ENCODE measurements at regions not wholly inside any gene's neighbourhood (a gene's known extent, or its start where the extent isn't known, plus 50 kb on each side); places are given as distances from the start of the nearest gene placed in this dataset.

- TF ChIP-seq ZNF136 (CRISPR knock-in tag; IDR thresholded peaks at IDR 0.05; ENCODE audit: low read depth) (no peak), TMF1 (CRISPR knock-in tag; IDR thresholded peaks at IDR 0.05; ENCODE audit: low read depth) (no peak), MXD3 (CRISPR knock-in tag; IDR thresholded peaks at IDR 0.05) (no peak)
These were observed 113.6 kb downstream of the RFX6 start (continued) for GRCh38 chr6:116990679-116991078.

- DNase-seq (ENCODE audit: low spot score), result no peak
- H3K4me2 ChIP-seq (ENCODE audit: low read depth, low read length), result no peak overlapping the region
- H4K20me1 ChIP-seq (ENCODE audit: insufficient read depth, low read length), result no peaks in the 10 kb centered on the region
- no peak for FAIRE-seq
- no peaks in the 10 kb centered on the region for H3K79me2 ChIP-seq (ENCODE audit: insufficient read depth, low read length)
- H3K27ac ChIP-seq (ENCODE audit: extremely low read length, insufficient read depth, low read length), result no peak overlapping the region
- no peak overlapping the region for H2AFZ ChIP-seq (ENCODE audit: low read length)
- H3K9ac ChIP-seq (ENCODE audit: insufficient read depth, low read depth, low read length), result no peak overlapping the region
- in situ Hi-C loops (cut with HindIII; ENCODE audit: extremely low pct_ligation_motif_present, low pct_unique_long_range_greater_than_20kb) (no loop called here), intact Hi-C loops (cut with micrococcal nuclease; ENCODE audit: unreplicated experiment) (no loop called here)
- no peaks in the 10 kb centered on the region for H3K36me3 ChIP-seq (replicated peaks in 1 of 2; ENCODE audit: control insufficient read depth in 1 of 2, insufficient read depth in 2 of 2, low read length in 2 of 2)
- BruUV-seq (replicated peaks), result no TSS peak
- peaks cover 7% of the 10 kb centered on the region; the same call in 1 of the 2 replicates for H3K9me3 ChIP-seq (ENCODE audit: low read length)
- no peak for ATAC-seq
- no peaks in the 10 kb centered on the region for H3K4me1 ChIP-seq (ENCODE audit: insufficient read depth, low read length)
- ChIA-PET POLR2A (no interaction called here), CTCF (ENCODE audit: low intra/inter-chr PET ratio, low total read pairs) (no interaction called here)
- no peaks in the 10 kb centered on the region for H3K27me3 ChIP-seq (ENCODE audit: control insufficient read depth in 1 of 2, insufficient read depth in 2 of 2, low read length in 2 of 2)
- no peak overlapping the region for H3K4me3 ChIP-seq (replicated peaks in 1 of 3; ENCODE audit: insufficient read depth in 1 of 3, low read depth in 2 of 3, low read length in 3 of 3)
- TF ChIP-seq GPBP1L1 (CRISPR knock-in tag; IDR thresholded peaks at IDR 0.05), result no peak
- no peak for TF ChIP-seq BORCS8-MEF2B (CRISPR knock-in tag; IDR thresholded peaks at IDR 0.05)
- no peak for TF ChIP-seq FOXA1 (IDR thresholded peaks at IDR 0.05)
- TF ChIP-seq FOXA1 (CRISPR knock-in tag; IDR thresholded peaks at IDR 0.05), result no peak
- no peak for TF ChIP-seq ZFX (CRISPR knock-in tag; IDR thresholded peaks at IDR 0.05; ENCODE audit: low read depth)
- TF ChIP-seq, protein P1, sequence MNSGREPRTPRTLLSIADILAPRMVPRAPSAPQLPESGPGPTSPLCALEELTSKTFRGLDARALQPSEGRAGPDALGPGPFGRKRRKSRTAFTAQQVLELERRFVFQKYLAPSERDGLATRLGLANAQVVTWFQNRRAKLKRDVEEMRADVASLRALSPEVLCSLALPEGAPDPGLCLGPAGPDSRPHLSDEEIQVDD (CRISPR knock-in tag; IDR thresholded peaks at IDR 0.05; ENCODE audit: borderline replicate concordance), result no peak
- no peak for TF ChIP-seq ZSCAN29 (CRISPR knock-in tag; conservative IDR thresholded peaks at IDR 0.05)
- no peak for TF ChIP-seq SRSF9 (IDR thresholded peaks at IDR 0.05; ENCODE audit: borderline replicate concordance, insufficient read depth, low read depth, low read length, poor library complexity, severe bottlenecking)
- TF ChIP-seq SOX5 (CRISPR knock-in tag; IDR thresholded peaks at IDR 0.05; ENCODE audit: borderline replicate concordance), result no peak
- TF ChIP-seq HDAC1 (CRISPR knock-in tag; IDR thresholded peaks at IDR 0.05), result no peak
- no peak for TF ChIP-seq SP4 (CRISPR knock-in tag; IDR thresholded peaks at IDR 0.05)
- TF ChIP-seq NR3C1 (CRISPR knock-in tag; IDR thresholded peaks at IDR 0.05), result no peak
- TF ChIP-seq PAX8 (CRISPR knock-in tag; IDR thresholded peaks at IDR 0.05; ENCODE audit: borderline replicate concordance), result no peak
- no peak for TF ChIP-seq XBP1 (CRISPR knock-in tag; IDR thresholded peaks at IDR 0.05)
- no peak for TF ChIP-seq ZNF30 (CRISPR knock-in tag; IDR thresholded peaks at IDR 0.05)
- TF ChIP-seq HNRNPUL1 (IDR thresholded peaks at IDR 0.05; ENCODE audit: low read depth, low read length), result no peak
- TF ChIP-seq EP300 (IDR thresholded peaks at IDR 0.05; ENCODE audit: low read depth in 2 of 2, low read length in 2 of 2), result no peak
- no peak for TF ChIP-seq EP300 (CRISPR knock-in tag; IDR thresholded peaks at IDR 0.05; ENCODE audit: borderline replicate concordance)
- TF ChIP-seq ZSCAN9 (CRISPR knock-in tag; IDR thresholded peaks at IDR 0.05; ENCODE audit: borderline replicate concordance), result no peak
- TF ChIP-seq, protein P2, sequence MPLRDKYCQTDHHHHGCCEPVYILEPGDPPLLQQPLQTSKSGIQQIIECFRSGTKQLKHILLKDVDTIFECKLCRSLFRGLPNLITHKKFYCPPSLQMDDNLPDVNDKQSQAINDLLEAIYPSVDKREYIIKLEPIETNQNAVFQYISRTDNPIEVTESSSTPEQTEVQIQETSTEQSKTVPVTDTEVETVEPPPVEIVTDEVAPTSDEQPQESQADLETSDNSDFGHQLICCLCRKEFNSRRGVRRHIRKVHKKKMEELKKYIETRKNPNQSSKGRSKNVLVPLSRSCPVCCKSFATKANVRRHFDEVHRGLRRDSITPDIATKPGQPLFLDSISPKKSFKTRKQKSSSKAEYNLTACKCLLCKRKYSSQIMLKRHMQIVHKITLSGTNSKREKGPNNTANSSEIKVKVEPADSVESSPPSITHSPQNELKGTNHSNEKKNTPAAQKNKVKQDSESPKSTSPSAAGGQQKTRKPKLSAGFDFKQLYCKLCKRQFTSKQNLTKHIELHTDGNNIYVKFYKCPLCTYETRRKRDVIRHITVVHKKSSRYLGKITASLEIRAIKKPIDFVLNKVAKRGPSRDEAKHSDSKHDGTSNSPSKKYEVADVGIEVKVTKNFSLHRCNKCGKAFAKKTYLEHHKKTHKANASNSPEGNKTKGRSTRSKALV (CRISPR knock-in tag; IDR thresholded peaks at IDR 0.05), result no peak
These were observed 115.5 kb downstream of the RFX6 start for GRCh38 chr6:116992546-116992945.

Measured in HepG2 (cell line).